NCI-H226 (cell line): ENCODE measurements at regions not wholly inside any gene's neighbourhood (a gene's known extent, or its start where the extent isn't known, plus 50 kb on each side); places are given as distances from the start of the nearest gene placed in this dataset.

Experiments used
- DNase-seq: peaks from one replicate; pipeline ENCODE4 v3.0.0-alpha.2; 2015

GRCh38 chr17:14797021-14797420 is 468.1 kb downstream of the PMP22 start:
- no peak for DNase-seq

- no peak for DNase-seq
Observed at GRCh38 chr17:14794961-14795360, 470.2 kb downstream of the PMP22 start.

- no peak for DNase-seq
Observed at GRCh38 chr17:14793237-14793636, 471.9 kb downstream of the PMP22 start.

GRCh38 chr17:14792746-14793145 is 472.4 kb downstream of the PMP22 start:
- no peak for DNase-seq

GRCh38 chr17:14791221-14791620 is 473.9 kb downstream of the PMP22 start:
- DNase-seq = no peak

GRCh38 chr17:14790521-14790920 is 474.6 kb downstream of the PMP22 start:
- no peak for DNase-seq

GRCh38 chr17:14784997-14785696 is 480.0 kb downstream of the PMP22 start:
- DNase-seq = no peak

- no peak for DNase-seq
Observed at GRCh38 chr17:14781123-14781522, 480.2 kb downstream of the HS3ST3B1 start.

GRCh38 chr17:14780097-14780651 is 479.3 kb downstream of the HS3ST3B1 start:
- DNase-seq = no peak

GRCh38 chr17:14779241-14779640 is 478.4 kb downstream of the HS3ST3B1 start:
- no peak for DNase-seq

GRCh38 chr17:14777291-14777690 is 476.4 kb downstream of the HS3ST3B1 start:
- no peak for DNase-seq

GRCh38 chr17:14776791-14777190 is 475.9 kb downstream of the HS3ST3B1 start:
- DNase-seq = no peak

GRCh38 chr17:14775731-14776492 is 475.0 kb downstream of the HS3ST3B1 start:
- DNase-seq = no peak

GRCh38 chr17:14774774-14775173 is 473.9 kb downstream of the HS3ST3B1 start:
- DNase-seq = no peak

- no peak for DNase-seq
Observed at GRCh38 chr17:14772776-14773175, 471.9 kb downstream of the HS3ST3B1 start.

- DNase-seq = no peak
Observed at GRCh38 chr17:14771543-14771942, 470.7 kb downstream of the HS3ST3B1 start.

- no peak for DNase-seq
Observed at GRCh38 chr17:14768923-14769322, 468.0 kb downstream of the HS3ST3B1 start.

GRCh38 chr17:14762736-14763479 is 462.0 kb downstream of the HS3ST3B1 start:
- no peak for DNase-seq

GRCh38 chr17:14760719-14761411 is 460.0 kb downstream of the HS3ST3B1 start:
- no peak for DNase-seq

- DNase-seq = no peak
Observed at GRCh38 chr17:14760212-14760611, 459.3 kb downstream of the HS3ST3B1 start.

- no peak for DNase-seq
Observed at GRCh38 chr17:14759325-14759724, 458.4 kb downstream of the HS3ST3B1 start.

GRCh38 chr17:14756479-14756878 is 455.6 kb downstream of the HS3ST3B1 start:
- no peak for DNase-seq

- no peak for DNase-seq
Observed at GRCh38 chr17:14755002-14755401, 454.1 kb downstream of the HS3ST3B1 start.
